Astrocyte of the spinal cord (primary cell): ENCODE measurements at regions not wholly inside any gene's neighbourhood (a gene's known extent, or its start where the extent isn't known, plus 50 kb on each side); places are given as distances from the start of the nearest gene placed in this dataset.

Experiments
- DNase-seq: peaks from one replicate; pipeline ENCODE4 v3.0.0; 2011; ENCODE audit warnings: low read depth, low spot score
- H3K4me3 ChIP-seq: 2 replicates; pipeline ENCODE4 v1.5.1; 2011; ENCODE audit warnings: low read depth, mild to moderate bottlenecking, low read length, moderate library complexity
- CTCF ChIP-seq: IDR thresholded peaks from 2 replicates; pipeline ENCODE4 v1.5.1; 2012; ENCODE audit warnings: low read depth, mild to moderate bottlenecking, low read length, inconsistent platforms
- in situ Hi-C: cut with HindIII; loops from 2 replicates; pipeline ENCODE4 v1.10.0; 2017; ENCODE audit warnings: low sequenced_read_pairs

GRCh38 chr4:136935305-136935704, 597.0 kb downstream of the PCDH18 start:
- in situ Hi-C loops = no loop called here

GRCh38 chr4:136934601-136935000, 597.7 kb downstream of the PCDH18 start:
- in situ Hi-C loops = no loop called here
- TF ChIP-seq CTCF = no peak
- no peak overlapping the region for H3K4me3 ChIP-seq
- no peak for DNase-seq

More at GRCh38 chr4:136935305-136935704, 597.0 kb downstream of the PCDH18 start:
- TF ChIP-seq CTCF = no peak
- H3K4me3 ChIP-seq = no peak overlapping the region
- no peak for DNase-seq

GRCh38 chr4:136931781-136932180, 600.5 kb downstream of the PCDH18 start:
- in situ Hi-C loops = no loop called here
- no peak for TF ChIP-seq CTCF
- no peak overlapping the region for H3K4me3 ChIP-seq
- DNase-seq = no peak

DNA sequence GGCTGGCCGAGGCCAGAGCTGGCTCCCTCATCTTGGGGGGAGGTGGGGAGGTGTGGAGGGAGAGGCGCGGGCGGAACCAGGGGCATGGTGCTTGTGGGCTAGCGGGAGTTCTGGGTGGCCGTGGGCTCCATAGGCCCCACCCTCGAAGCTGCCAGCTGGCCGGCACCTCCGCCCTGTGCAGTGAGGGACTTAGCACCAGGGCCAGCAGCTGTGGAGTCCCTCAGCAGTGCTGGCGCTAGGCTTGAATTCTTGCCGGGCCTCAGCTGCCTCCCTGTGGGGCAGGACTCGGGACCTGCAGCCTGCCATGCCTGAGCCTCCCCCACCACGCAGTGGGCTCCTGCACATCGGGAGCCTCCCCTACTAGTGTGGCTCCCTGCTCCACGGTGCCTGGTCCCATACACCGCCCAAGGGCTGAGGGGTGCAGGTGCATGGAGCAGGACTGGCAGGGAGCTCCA, 603.3 kb downstream of the PCDH18 start:
- in situ Hi-C loops = no loop called here
- no peak overlapping the region for H3K4me3 ChIP-seq
- TF ChIP-seq CTCF = no peak
- no peak for DNase-seq

GRCh38 chr4:136927172-136927571, 605.1 kb downstream of the PCDH18 start:
- DNase-seq = peak; percentile 68
- H3K4me3 ChIP-seq = no peak overlapping the region
- in situ Hi-C loops = no loop called here
- TF ChIP-seq CTCF = no peak

- DNase-seq = no peak
- no peak for TF ChIP-seq CTCF
- in situ Hi-C loops = no loop called here
- no peak overlapping the region for H3K4me3 ChIP-seq
Observed at GRCh38 chr4:136925203-136925602, 607.1 kb downstream of the PCDH18 start.

DNA sequence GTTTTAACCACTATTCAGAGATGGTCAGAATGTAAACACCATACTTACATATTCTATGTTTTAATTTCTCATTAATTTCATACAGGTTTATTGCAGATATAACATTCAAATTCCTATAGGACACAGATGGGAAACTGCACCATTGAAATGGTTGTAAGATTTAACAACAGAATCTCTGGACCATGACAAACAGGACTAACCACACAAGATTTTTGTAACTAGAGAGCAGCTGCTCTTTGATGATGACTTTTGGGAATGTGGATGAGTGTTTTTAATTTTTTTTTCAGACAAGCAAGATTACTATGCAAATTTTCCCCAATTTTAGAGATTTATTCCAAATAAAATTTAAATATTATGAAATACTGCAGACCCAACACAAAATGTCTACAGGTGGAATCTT, 610.2 kb downstream of the PCDH18 start:
- in situ Hi-C loops = no loop called here
- no peak for TF ChIP-seq CTCF
- H3K4me3 ChIP-seq = no peak overlapping the region
- no peak for DNase-seq
